Cardiac muscle cell (in vitro differentiated cells and primary cell): ENCODE measurements at regions not wholly inside any gene's neighbourhood (a gene's known extent, or its start where the extent isn't known, plus 50 kb on each side); places are given as distances from the start of the nearest gene placed in this dataset.

Experiments
- DNase-seq, 2 donors: peaks; one replicate each; pipeline versions ENCODE4 v3.0.0 to v3.0.0-alpha.2; 2010 to 2017; ENCODE audit warnings: low read depth in 1 of 2, low spot score in 1 of 2
- H3K27ac ChIP-seq: fragments of 200-600 bp; sonication (generic); 2 replicates; pipeline ENCODE4 v1.5.1; 2016
- H3K27me3 ChIP-seq: fragments of 200-600 bp; sonication (generic); 2 replicates; pipeline ENCODE4 v1.6.0; 2016; ENCODE audit warnings: control low read depth
- H3K36me3 ChIP-seq: fragments of 200-600 bp; sonication (generic); 2 replicates; pipeline ENCODE4 v1.5.1; 2016; ENCODE audit warnings: control low read depth
- H3K4me1 ChIP-seq: fragments of 200-600 bp; sonication (generic); 2 replicates; pipeline ENCODE4 v1.8.1; 2017; ENCODE audit warnings: low read depth, mild to moderate bottlenecking, mixed run types
- H3K4me3 ChIP-seq: fragments of 200-600 bp; sonication (generic); 2 replicates; pipeline ENCODE4 v1.5.1; 2016; ENCODE audit warnings: mild to moderate bottlenecking
- H3K9me3 ChIP-seq: fragments of 200-600 bp; sonication (generic); 2 replicates; pipeline ENCODE4 v1.5.1; 2017; ENCODE audit warnings: low read depth, mild to moderate bottlenecking, control low read depth
- CTCF ChIP-seq: IDR thresholded peaks from 2 replicates; pipeline ENCODE4 v1.5.1; 2012; ENCODE audit warnings: low read depth, mild to moderate bottlenecking, low read length

GRCh38 chr6:117117652-117118051, 147.7 kb upstream of the VGLL2 start:
- H3K27ac ChIP-seq = no peak overlapping the region
- no peak overlapping the region for H3K4me3 ChIP-seq
- no peaks in the 10 kb centered on the region for H3K9me3 ChIP-seq
- no peaks in the 10 kb centered on the region for H3K4me1 ChIP-seq
- H3K27me3 ChIP-seq = no peaks in the 10 kb centered on the region
- TF ChIP-seq CTCF = no peak
- H3K36me3 ChIP-seq = no peaks in the 10 kb centered on the region
- DNase-seq = no peak

GRCh38 chr6:117118490-117118889, 146.9 kb upstream of the VGLL2 start:
- H3K4me1 ChIP-seq = no peaks in the 10 kb centered on the region
- H3K4me3 ChIP-seq = no peak overlapping the region
- no peak for TF ChIP-seq CTCF
- no peaks in the 10 kb centered on the region for H3K36me3 ChIP-seq
- H3K27ac ChIP-seq = no peak overlapping the region
- H3K9me3 ChIP-seq = no peaks in the 10 kb centered on the region
- H3K27me3 ChIP-seq = no peaks in the 10 kb centered on the region
- no peak for DNase-seq

- no peak overlapping the region for H3K27ac ChIP-seq
- H3K4me1 ChIP-seq = no peaks in the 10 kb centered on the region
- no peak for TF ChIP-seq CTCF
- no peaks in the 10 kb centered on the region for H3K27me3 ChIP-seq
- H3K9me3 ChIP-seq = no peaks in the 10 kb centered on the region
- no peaks in the 10 kb centered on the region for H3K36me3 ChIP-seq
- no peak for DNase-seq
- H3K4me3 ChIP-seq = no peak overlapping the region
These were observed 139.1 kb upstream of the VGLL2 start for GRCh38 chr6:117126213-117126612.

- no peak for DNase-seq
- no peaks in the 10 kb centered on the region for H3K27me3 ChIP-seq
- no peak overlapping the region for H3K27ac ChIP-seq
- H3K36me3 ChIP-seq = no peaks in the 10 kb centered on the region
- no peak for TF ChIP-seq CTCF
- no peak overlapping the region for H3K4me3 ChIP-seq
- H3K4me1 ChIP-seq = no peaks in the 10 kb centered on the region
- H3K9me3 ChIP-seq = no peaks in the 10 kb centered on the region
These were observed 137.3 kb upstream of the VGLL2 start for GRCh38 chr6:117128052-117128451.

GRCh38 chr6:117130125-117130524, 135.2 kb upstream of the VGLL2 start:
- Histone ChIP-seq H3K9me3 (no peaks in the 10 kb centered on the region), H3K27me3 (no peaks in the 10 kb centered on the region), H3K27ac (no peak overlapping the region), H3K36me3 (no peaks in the 10 kb centered on the region), H3K4me3 (no peak overlapping the region), H3K4me1 (no peaks in the 10 kb centered on the region)
- TF ChIP-seq CTCF = no peak
- DNase-seq = no peak

- H3K36me3 ChIP-seq = no peaks in the 10 kb centered on the region
- no peaks in the 10 kb centered on the region for H3K9me3 ChIP-seq
- no peak overlapping the region for H3K4me3 ChIP-seq
- H3K27ac ChIP-seq = no peak overlapping the region
- no peak for TF ChIP-seq CTCF
- no peak for DNase-seq
- no peaks in the 10 kb centered on the region for H3K27me3 ChIP-seq
- H3K4me1 ChIP-seq = no peaks in the 10 kb centered on the region
These were observed 128.7 kb upstream of the VGLL2 start for GRCh38 chr6:117136702-117137101.
